ENCODE measurements at regions not wholly inside any gene's neighbourhood (a gene's known extent, or its start where the extent isn't known, plus 50 kb on each side); places are given as distances from the start of the nearest gene placed in this dataset.

- WGBS = 82% methylated on average over 16 of the region's 16 CpGs
- Histone ChIP-seq H3K27ac (replicated peaks in 1 of 4) (no peak overlapping the region), H3K27me3 (no peaks in the 10 kb centered on the region), H3K9me3 (no peaks in the 10 kb centered on the region), H3K4me1 (no peaks in the 10 kb centered on the region), H3K36me3 (no peaks in the 10 kb centered on the region), H3K4me3 (no peak overlapping the region)
- intact Hi-C loops (cut with DNase I) = no loop called here
- TF ChIP-seq POLR2AphosphoS5 (IDR thresholded peaks at IDR 0.05) (no peak), POLR2A (IDR thresholded peaks at IDR 0.05; ENCODE audit: low read depth) (no peak), EP300 (IDR thresholded peaks at IDR 0.05) (no peak)
- DNase-seq (ENCODE audit: extremely low spot score) = no peak
These were observed 388.4 kb upstream of the JARID2 start for GRCh38 chr6:14857501-14857900.

- Histone ChIP-seq H3K4me3 (no peak overlapping the region), H3K27me3 (no peaks in the 10 kb centered on the region), H3K9me3 (no peaks in the 10 kb centered on the region), H3K4me1 (no peaks in the 10 kb centered on the region), H3K27ac (replicated peaks in 1 of 4) (no peak overlapping the region), H3K36me3 (no peaks in the 10 kb centered on the region)
- intact Hi-C loops (cut with DNase I) = no loop called here
- 84% methylated on average over 4 of the region's 4 CpGs for WGBS
- no peak for DNase-seq (ENCODE audit: extremely low spot score)
- TF ChIP-seq EP300 (IDR thresholded peaks at IDR 0.05) = no peak
- TF ChIP-seq POLR2AphosphoS5 (IDR thresholded peaks at IDR 0.05) = no peak
- no peak for TF ChIP-seq CTCF (IDR thresholded peaks at IDR 0.05)
- no peak for TF ChIP-seq POLR2A (IDR thresholded peaks at IDR 0.05; ENCODE audit: low read depth)
These were observed 387.1 kb upstream of the JARID2 start for GRCh38 chr6:14858808-14859207.

GRCh38 chr6:14860774-14861173, 385.1 kb upstream of the JARID2 start:
- intact Hi-C loops (cut with DNase I) = no loop called here
- 83% methylated on average over 2 of the region's 2 CpGs for WGBS

GRCh38 chr6:14861491-14861943, 384.4 kb upstream of the JARID2 start:
- H3K4me1 ChIP-seq = peaks cover 0 to 17% (median 12%) of the 10 kb centered on the region in 4 donors
- no peak overlapping the region for H3K4me3 ChIP-seq
- H3K9me3 ChIP-seq = no peaks in the 10 kb centered on the region
- H3K36me3 ChIP-seq = no peaks in the 10 kb centered on the region
- H3K27ac ChIP-seq (replicated peaks in 1 of 4) = no peak overlapping the region
- no peak for TF ChIP-seq POLR2A (IDR thresholded peaks at IDR 0.05; ENCODE audit: low read depth)
- no peak for TF ChIP-seq POLR2AphosphoS5 (IDR thresholded peaks at IDR 0.05)
- TF ChIP-seq EP300 (IDR thresholded peaks at IDR 0.05) = no peak
- TF ChIP-seq CTCF (IDR thresholded peaks at IDR 0.05) = no peak
- intact Hi-C loops (cut with DNase I) = no loop called here
- 83% methylated on average over 2 of the region's 4 CpGs for WGBS
- no peaks in the 10 kb centered on the region for H3K27me3 ChIP-seq
- no peak for DNase-seq (ENCODE audit: extremely low spot score)

More at GRCh38 chr6:14860774-14861173, 385.1 kb upstream of the JARID2 start:
- no peak overlapping the region for H3K4me3 ChIP-seq
- peaks cover 0 to 13% (median 8%) of the 10 kb centered on the region in 4 donors for H3K4me1 ChIP-seq
- H3K27me3 ChIP-seq = no peaks in the 10 kb centered on the region
- H3K27ac ChIP-seq (replicated peaks in 1 of 4) = no peak overlapping the region
- no peak for TF ChIP-seq POLR2AphosphoS5 (IDR thresholded peaks at IDR 0.05)
- no peak for TF ChIP-seq CTCF (IDR thresholded peaks at IDR 0.05)
- TF ChIP-seq POLR2A (IDR thresholded peaks at IDR 0.05; ENCODE audit: low read depth) = no peak
- no peak for TF ChIP-seq EP300 (IDR thresholded peaks at IDR 0.05)
- no peaks in the 10 kb centered on the region for H3K36me3 ChIP-seq
- H3K9me3 ChIP-seq = no peaks in the 10 kb centered on the region
- DNase-seq (ENCODE audit: extremely low spot score) = no peak

- no peaks in the 10 kb centered on the region for H3K9me3 ChIP-seq
- H3K4me3 ChIP-seq = no peak overlapping the region
- no peak overlapping the region for H3K27ac ChIP-seq (replicated peaks in 1 of 4)
- H3K27me3 ChIP-seq = no peaks in the 10 kb centered on the region
- WGBS = 98% methylated on average over 3 of the region's 3 CpGs
- no peak for DNase-seq (ENCODE audit: extremely low spot score)
- TF ChIP-seq CTCF (IDR thresholded peaks at IDR 0.05) (no peak), POLR2AphosphoS5 (IDR thresholded peaks at IDR 0.05) (no peak), EP300 (IDR thresholded peaks at IDR 0.05) (no peak), POLR2A (IDR thresholded peaks at IDR 0.05; ENCODE audit: low read depth) (no peak)
- no peaks in the 10 kb centered on the region for H3K36me3 ChIP-seq
- H3K4me1 ChIP-seq = peaks cover 0 to 17% (median 12%) of the 10 kb centered on the region in 4 donors
- intact Hi-C loops (cut with DNase I) = no loop called here
These were observed 383.0 kb upstream of the JARID2 start for GRCh38 chr6:14862845-14863244.
